ENCODE measurements at regions not wholly inside any gene's neighbourhood (a gene's known extent, or its start where the extent isn't known, plus 50 kb on each side); places are given as distances from the start of the nearest gene placed in this dataset.

DNA sequence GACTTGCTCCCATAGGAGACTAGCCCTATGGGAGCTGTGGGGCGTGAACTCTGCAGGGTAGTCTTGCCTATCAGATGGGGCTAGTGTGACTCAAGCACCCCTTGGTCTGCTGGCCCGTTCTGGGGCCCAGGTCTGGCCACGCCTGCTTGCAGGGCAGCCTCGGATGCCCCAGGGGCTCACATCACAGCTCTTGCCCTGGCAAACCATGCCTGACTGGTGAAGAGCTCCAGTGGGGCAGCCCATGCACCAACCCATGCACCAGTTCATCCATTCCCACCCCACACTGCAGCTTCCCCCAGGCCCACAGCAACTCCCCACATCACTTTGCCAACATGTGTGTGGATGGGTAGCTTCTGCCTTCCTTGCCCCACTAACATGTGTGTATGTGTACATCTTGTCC is 93.9 kb upstream of the PRLR start:
- TF ChIP-seq POLR2A (IDR thresholded peaks at IDR 0.05; ENCODE audit: low read depth, low read length), result no peak
- TF ChIP-seq POLR2AphosphoS5 (IDR thresholded peaks at IDR 0.05; ENCODE audit: low read depth, low read length), result no peak
- no peak for TF ChIP-seq SPI1 (IDR thresholded peaks at IDR 0.05; ENCODE audit: low read depth, low read length)

All from GM12891 (cell line).